ENCODE measurements at regions not wholly inside any gene's neighbourhood (a gene's known extent, or its start where the extent isn't known, plus 50 kb on each side); places are given as distances from the start of the nearest gene placed in this dataset.

DNA sequence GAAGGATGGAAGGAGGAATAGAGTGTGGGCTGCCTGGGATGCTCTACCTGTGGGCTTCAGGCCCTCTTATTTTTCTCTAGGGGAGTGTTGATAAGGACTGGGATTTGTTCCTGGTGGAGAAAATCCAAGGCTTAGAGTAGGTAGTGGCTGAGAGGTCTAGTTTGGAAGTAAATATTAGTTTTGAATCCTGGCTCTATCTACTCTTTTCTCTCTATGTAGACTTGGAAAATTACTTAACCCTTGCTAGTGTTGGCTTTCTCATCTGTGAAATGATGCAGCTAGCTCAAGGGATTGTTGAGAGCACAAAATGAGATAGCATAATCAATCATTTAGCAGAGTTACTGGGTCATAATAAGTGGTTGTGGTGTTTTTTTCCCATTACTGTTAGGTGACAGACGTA lies 102.7 kb upstream of the MLIP start:
- H3K9me3 Mint-ChIP-seq (ENCODE audit: insufficient read depth) = no peaks in the 10 kb centered on the region
- intact Hi-C loops (cut with micrococcal nuclease) = no loop called here
- Histone ChIP-seq H3K36me3 (replicated peaks in 1 of 2; ENCODE audit: control extremely low read depth in 1 of 2, control insufficient read depth in 1 of 2, extremely low read depth in 1 of 2, insufficient read depth in 2 of 2, low read length in 1 of 2) (no peaks in the 10 kb centered on the region), H3K27ac (ENCODE audit: low read length in 2 of 2) (no peak overlapping the region), H3K4me3 (ENCODE audit: control extremely low read depth in 1 of 5, extremely low read depth in 1 of 5, insufficient read depth in 1 of 5, low read depth in 2 of 5, low read length in 4 of 5) (no peak overlapping the region), H3K79me2 (ENCODE audit: control insufficient read depth, insufficient read depth, low read length) (no peaks in the 10 kb centered on the region), H3K27me3 (replicated peaks in 1 of 4; ENCODE audit: control extremely low read depth in 1 of 4, control insufficient read depth in 3 of 4, insufficient read depth in 4 of 4, low read length in 3 of 4) (no peaks in the 10 kb centered on the region), H4K20me1 (ENCODE audit: control insufficient read depth, insufficient read depth, low read length, poor library complexity, severe bottlenecking) (no peaks in the 10 kb centered on the region), H3K4me2 (replicated peaks; ENCODE audit: low read depth, low read length, poor library complexity, severe bottlenecking) (no peak overlapping the region), H2AFZ (ENCODE audit: insufficient read depth, low read depth, low read length, poor library complexity, severe bottlenecking) (no peak overlapping the region), H3K9ac (ENCODE audit: low read length) (no peak overlapping the region), H3K9me3 (ENCODE audit: control extremely low read depth in 1 of 3, control insufficient read depth in 2 of 3, insufficient read depth in 1 of 3, low read length in 2 of 3) (no peaks in the 10 kb centered on the region), H3K4me1 (ENCODE audit: control insufficient read depth in 2 of 2, insufficient read depth in 2 of 2, low read length in 2 of 2) (no peaks in the 10 kb centered on the region)
- H3K4me1 Mint-ChIP-seq = no peaks in the 10 kb centered on the region
- ATAC-seq (ENCODE audit: low read depth) (no peak), DNase-seq (no peak)
- H3K4me3 Mint-ChIP-seq = no peak overlapping the region
- no peak for TF ChIP-seq EZH2 (IDR thresholded peaks at IDR 0.05; ENCODE audit: borderline replicate concordance, insufficient read depth, low read depth, low read length, poor library complexity, severe bottlenecking)
- TF ChIP-seq, protein P1, sequence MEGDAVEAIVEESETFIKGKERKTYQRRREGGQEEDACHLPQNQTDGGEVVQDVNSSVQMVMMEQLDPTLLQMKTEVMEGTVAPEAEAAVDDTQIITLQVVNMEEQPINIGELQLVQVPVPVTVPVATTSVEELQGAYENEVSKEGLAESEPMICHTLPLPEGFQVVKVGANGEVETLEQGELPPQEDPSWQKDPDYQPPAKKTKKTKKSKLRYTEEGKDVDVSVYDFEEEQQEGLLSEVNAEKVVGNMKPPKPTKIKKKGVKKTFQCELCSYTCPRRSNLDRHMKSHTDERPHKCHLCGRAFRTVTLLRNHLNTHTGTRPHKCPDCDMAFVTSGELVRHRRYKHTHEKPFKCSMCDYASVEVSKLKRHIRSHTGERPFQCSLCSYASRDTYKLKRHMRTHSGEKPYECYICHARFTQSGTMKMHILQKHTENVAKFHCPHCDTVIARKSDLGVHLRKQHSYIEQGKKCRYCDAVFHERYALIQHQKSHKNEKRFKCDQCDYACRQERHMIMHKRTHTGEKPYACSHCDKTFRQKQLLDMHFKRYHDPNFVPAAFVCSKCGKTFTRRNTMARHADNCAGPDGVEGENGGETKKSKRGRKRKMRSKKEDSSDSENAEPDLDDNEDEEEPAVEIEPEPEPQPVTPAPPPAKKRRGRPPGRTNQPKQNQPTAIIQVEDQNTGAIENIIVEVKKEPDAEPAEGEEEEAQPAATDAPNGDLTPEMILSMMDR (IDR thresholded peaks at IDR 0.05) = no peak
- no CpG with 5 or more reads among the region's 1 CpG for WGBS (ENCODE audit: insufficient coverage)
- H3K27ac Mint-ChIP-seq = no peak overlapping the region
- ChIA-PET CTCF (no interaction called here), POLR2A (no interaction called here)
- no peaks in the 10 kb centered on the region for H3K27me3 Mint-ChIP-seq

DNA sequence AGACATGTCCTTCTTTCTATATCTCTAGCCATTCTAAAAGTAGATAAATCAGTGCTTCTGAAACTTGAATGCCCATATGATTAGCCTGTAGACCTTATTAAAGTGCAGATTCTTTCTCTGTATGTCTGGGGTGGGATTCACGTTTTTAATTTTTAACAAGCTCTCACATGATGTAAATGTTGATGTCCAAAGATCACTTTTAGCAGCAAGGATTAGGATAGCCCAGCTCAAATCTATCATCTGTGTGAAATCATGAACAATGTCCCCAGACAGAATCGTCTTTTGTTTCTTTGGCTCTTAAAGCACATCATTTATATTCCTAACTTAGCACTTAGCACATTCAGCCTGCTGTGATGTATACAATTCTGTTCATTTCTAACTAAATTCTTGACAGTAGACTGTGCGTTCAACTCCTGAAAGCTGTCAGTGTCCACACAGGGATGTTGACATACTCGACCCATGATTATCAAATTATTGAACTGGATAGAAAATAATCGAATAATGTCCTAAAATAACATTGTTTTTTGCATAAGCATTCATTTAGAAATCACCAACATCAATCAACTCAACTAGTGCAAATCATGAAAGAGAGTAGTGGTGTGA lies 102.1 kb upstream of the MLIP start:
- H3K4me2 ChIP-seq (replicated peaks; ENCODE audit: low read depth, low read length, poor library complexity, severe bottlenecking) = no peak overlapping the region
- Mint-ChIP-seq H3K27ac (no peak overlapping the region), H3K4me1 (no peaks in the 10 kb centered on the region), H3K27me3 (no peaks in the 10 kb centered on the region), H3K9me3 (ENCODE audit: insufficient read depth) (no peaks in the 10 kb centered on the region), H3K4me3 (no peak overlapping the region)
- no peak overlapping the region for H2AFZ ChIP-seq (ENCODE audit: insufficient read depth, low read depth, low read length, poor library complexity, severe bottlenecking)
- no peak overlapping the region for H3K4me3 ChIP-seq (ENCODE audit: control extremely low read depth in 1 of 5, extremely low read depth in 1 of 5, insufficient read depth in 1 of 5, low read depth in 2 of 5, low read length in 4 of 5)
- POLR2A ChIA-PET = no interaction called here
- no peaks in the 10 kb centered on the region for H3K79me2 ChIP-seq (ENCODE audit: control insufficient read depth, insufficient read depth, low read length)
- ATAC-seq (ENCODE audit: low read depth) = no peak
- no peaks in the 10 kb centered on the region for H3K27me3 ChIP-seq (replicated peaks in 1 of 4; ENCODE audit: control extremely low read depth in 1 of 4, control insufficient read depth in 3 of 4, insufficient read depth in 4 of 4, low read length in 3 of 4)
- H4K20me1 ChIP-seq (ENCODE audit: control insufficient read depth, insufficient read depth, low read length, poor library complexity, severe bottlenecking) = no peaks in the 10 kb centered on the region
- WGBS (ENCODE audit: insufficient coverage) = 100% methylated on average over 1 of the region's 5 CpGs
- no peak overlapping the region for H3K9ac ChIP-seq (ENCODE audit: low read length)
- no peaks in the 10 kb centered on the region for H3K36me3 ChIP-seq (replicated peaks in 1 of 2; ENCODE audit: control extremely low read depth in 1 of 2, control insufficient read depth in 1 of 2, extremely low read depth in 1 of 2, insufficient read depth in 2 of 2, low read length in 1 of 2)
- no peak for DNase-seq
- no peak for TF ChIP-seq EZH2 (IDR thresholded peaks at IDR 0.05; ENCODE audit: borderline replicate concordance, insufficient read depth, low read depth, low read length, poor library complexity, severe bottlenecking)
- TF ChIP-seq, protein P1 (IDR thresholded peaks at IDR 0.05) = no peak
- CTCF ChIA-PET = no interaction called here
- H3K9me3 ChIP-seq (ENCODE audit: control extremely low read depth in 1 of 3, control insufficient read depth in 2 of 3, insufficient read depth in 1 of 3, low read length in 2 of 3) = no peaks in the 10 kb centered on the region
- intact Hi-C loops (cut with micrococcal nuclease) = no loop called here
- no peak overlapping the region for H3K27ac ChIP-seq (ENCODE audit: low read length in 2 of 2)
- no peaks in the 10 kb centered on the region for H3K4me1 ChIP-seq (ENCODE audit: control insufficient read depth in 2 of 2, insufficient read depth in 2 of 2, low read length in 2 of 2)

Measured in B cell (primary cell).